Keratinocyte (primary cell): ENCODE measurements at regions not wholly inside any gene's neighbourhood (a gene's known extent, or its start where the extent isn't known, plus 50 kb on each side); places are given as distances from the start of the nearest gene placed in this dataset.
"Not testable (repeated sequence)": the region's sequence is repeated elsewhere in the genome, so short reads cannot be mapped to it uniquely, and the experiment has no call there.

Experiments
- DNase-seq: peaks from one replicate; pipeline ENCODE4 v3.0.0-alpha.2; 2011; ENCODE audit warnings: low read depth, missing footprints, low spot score
- FAIRE-seq: peaks from 2 replicates; lab custom pipeline; 2011; peaks lifted over from hg19 to GRCh38; lab: Jason Lieb, UNC
- H2AFZ ChIP-seq: 2 replicates; pipeline ENCODE4 v1.6.0; 2012; ENCODE audit warnings: low read length, control low read depth, inconsistent platforms; ENCODE audit not compliant: control insufficient read depth
- H3K27ac ChIP-seq: 2 replicates; pipeline ENCODE4 v1.5.1; 2011; ENCODE audit warnings: low read length; ENCODE audit not compliant: control insufficient read depth, insufficient read depth
- H3K27me3 ChIP-seq: 3 replicates; pipeline ENCODE4 v1.6.0; 2011; ENCODE audit warnings: low read length; ENCODE audit not compliant: control insufficient read depth, insufficient read depth; ENCODE audit errors: extremely low read depth
- H3K36me3 ChIP-seq, 2 experiments: 2 replicates in 1 of 2; 3 replicates in 1 of 2; pipeline ENCODE4 v1.5.1; 2011; ENCODE audit warnings: low read length in 2 of 2, mild to moderate bottlenecking in 1 of 2; ENCODE audit not compliant: control insufficient read depth in 2 of 2, insufficient read depth in 2 of 2; ENCODE audit errors: extremely low read depth in 1 of 2
- H3K4me1 ChIP-seq: 3 replicates; pipeline ENCODE4 v1.5.1; 2011; ENCODE audit warnings: low read length; ENCODE audit not compliant: control insufficient read depth, insufficient read depth; ENCODE audit errors: extremely low read depth
- H3K4me2 ChIP-seq: 3 replicates; pipeline ENCODE4 v1.6.0; 2011; ENCODE audit warnings: low read depth, low read length; ENCODE audit not compliant: control insufficient read depth, insufficient read depth; ENCODE audit errors: extremely low read depth
- H3K4me3 ChIP-seq, 3 experiments: fragments of 200-600 bp in 1 of 3; sonication (generic) in 1 of 3; 2 replicates in 2 of 3; 3 replicates in 1 of 3; pipeline ENCODE4 v1.5.1; 2011 to 2016; ENCODE audit warnings: low read length in 3 of 3, mild to moderate bottlenecking in 3 of 3, control low read depth in 2 of 3, inconsistent platforms in 1 of 3, low read depth in 1 of 3, mixed read lengths in 1 of 3, mixed run types in 1 of 3, moderate library complexity in 1 of 3; ENCODE audit not compliant: control insufficient read depth in 2 of 3, insufficient read depth in 2 of 3; ENCODE audit errors: extremely low read depth in 1 of 3
- H3K79me2 ChIP-seq: 2 replicates; pipeline ENCODE4 v1.6.0; 2012; ENCODE audit warnings: low read length; ENCODE audit not compliant: control insufficient read depth, insufficient read depth
- H3K9ac ChIP-seq: 3 replicates; pipeline ENCODE4 v1.6.0; 2011; ENCODE audit warnings: low read length; ENCODE audit not compliant: control insufficient read depth, insufficient read depth; ENCODE audit errors: extremely low read depth
- H3K9me1 ChIP-seq: 3 replicates; pipeline ENCODE4 v1.6.0; 2011; ENCODE audit warnings: low read length; ENCODE audit not compliant: control insufficient read depth, insufficient read depth; ENCODE audit errors: extremely low read depth
- H3K9me3 ChIP-seq: 2 replicates; pipeline ENCODE4 v1.5.1; 2012; ENCODE audit warnings: low read depth, low read length; ENCODE audit not compliant: control insufficient read depth
- H4K20me1 ChIP-seq: 3 replicates; pipeline ENCODE4 v1.6.0; 2011; ENCODE audit warnings: low read length; ENCODE audit not compliant: control insufficient read depth, insufficient read depth; ENCODE audit errors: extremely low read depth
- CTCF ChIP-seq, 3 experiments: IDR thresholded peaks in 1 of 3; conservative IDR thresholded peaks in 1 of 3; optimal IDR thresholded peaks in 1 of 3; 2 replicates in 2 of 3; 3 replicates in 1 of 3; pipeline versions ENCODE3 to v1.5.1; 2011; ENCODE audit warnings: low read length in 3 of 3, mild to moderate bottlenecking in 3 of 3, moderate library complexity in 2 of 3, control low read depth in 1 of 3, inconsistent platforms in 1 of 3; ENCODE audit not compliant: insufficient read depth in 2 of 3; ENCODE audit errors: extremely low read depth in 1 of 3
- EZH2 ChIP-seq: IDR thresholded peaks from one replicate; pipeline ENCODE4 v1.6.1; 2012; ENCODE audit warnings: inconsistent platforms, mild to moderate bottlenecking, low read length, moderate library complexity
- dilution Hi-C: fragments of 300-500 bp; cut with MboI; formaldehyde crosslinking; loops from one replicate; pipeline ENCODE4 v1.7.0; 2020; ENCODE audit warnings: low sequenced_read_pairs; ENCODE audit not compliant: extremely low pct_ligation_motif_present

GRCh38 chr6:144468709-144469108, 183.6 kb downstream of the UTRN start:
- no peaks in the 10 kb centered on the region for H3K9me3 ChIP-seq
- H3K9me1 ChIP-seq: no peaks in the 10 kb centered on the region
- H3K27ac ChIP-seq: no peak overlapping the region
- H3K36me3 ChIP-seq: no peaks in the 10 kb centered on the region
- H3K27me3 ChIP-seq: no peaks in the 10 kb centered on the region
- FAIRE-seq (no peak), DNase-seq (no peak)
- no peak overlapping the region for H3K9ac ChIP-seq
- no peak overlapping the region for H2AFZ ChIP-seq
- H3K4me1 ChIP-seq: peaks cover 11% of the 10 kb centered on the region
- TF ChIP-seq EZH2 (no peak), CTCF (optimal IDR thresholded peaks at IDR 0.05 in 1 of 3, IDR thresholded peaks at IDR 0.05 in 1 of 3, conservative IDR thresholded peaks at IDR 0.05 in 1 of 3; ENCODE audit: extremely low read depth in 1 of 3, insufficient read depth in 2 of 3, low read length in 3 of 3) (no peak)
- dilution Hi-C loops: no loop called here
- no peaks in the 10 kb centered on the region for H3K79me2 ChIP-seq
- no peak overlapping the region for H3K4me2 ChIP-seq
- no peak overlapping the region for H3K4me3 ChIP-seq
- H4K20me1 ChIP-seq: no peaks in the 10 kb centered on the region

- no peaks in the 10 kb centered on the region for H3K79me2 ChIP-seq
- H4K20me1 ChIP-seq: no peaks in the 10 kb centered on the region
- no peak for TF ChIP-seq EZH2
- no peak for TF ChIP-seq CTCF (optimal IDR thresholded peaks at IDR 0.05 in 1 of 3, IDR thresholded peaks at IDR 0.05 in 1 of 3, conservative IDR thresholded peaks at IDR 0.05 in 1 of 3; ENCODE audit: extremely low read depth in 1 of 3, insufficient read depth in 2 of 3, low read length in 3 of 3)
- H2AFZ ChIP-seq: no peak overlapping the region
- H3K9me3 ChIP-seq: no peaks in the 10 kb centered on the region
- H3K9ac ChIP-seq: no peak overlapping the region
- dilution Hi-C loops: no loop called here
- FAIRE-seq: no peak
- no peaks in the 10 kb centered on the region for H3K36me3 ChIP-seq
- H3K27ac ChIP-seq: no peak overlapping the region
- no peaks in the 10 kb centered on the region for H3K27me3 ChIP-seq
- H3K4me1 ChIP-seq: peaks cover 11% of the 10 kb centered on the region
- no peaks in the 10 kb centered on the region for H3K9me1 ChIP-seq
- DNase-seq: no peak
- no peak overlapping the region for H3K4me2 ChIP-seq
- H3K4me3 ChIP-seq: no peak overlapping the region
These were observed 184.0 kb downstream of the UTRN start for GRCh38 chr6:144469144-144469575.

- H3K9ac ChIP-seq, H3K27me3 ChIP-seq, H3K36me3 ChIP-seq, DNase-seq, H3K9me3 ChIP-seq, H3K79me2 ChIP-seq, H2AFZ ChIP-seq, H3K27ac ChIP-seq, H3K4me2 ChIP-seq, H4K20me1 ChIP-seq, H3K4me3 ChIP-seq, dilution Hi-C loops, H3K9me1 ChIP-seq, FAIRE-seq: not testable (repeated sequence)
- peaks cover 11% of the 10 kb centered on the region for H3K4me1 ChIP-seq
These were observed 185.1 kb downstream of the UTRN start for GRCh38 chr6:144470201-144470600.
